ENCODE measurements at regions not wholly inside any gene's neighbourhood (a gene's known extent, or its start where the extent isn't known, plus 50 kb on each side); places are given as distances from the start of the nearest gene placed in this dataset.

- no peak for TF ChIP-seq POLR2A (IDR thresholded peaks at IDR 0.05; ENCODE audit: low read depth, low read length)
- no peak for TF ChIP-seq TAF1 (IDR thresholded peaks at IDR 0.05; ENCODE audit: borderline replicate concordance, low read depth, low read length)
These were observed 956.1 kb downstream of the ADGRL3 start for GRCh38 chr4:62156205-62156604.
